ENCODE measurements at regions not wholly inside any gene's neighbourhood (a gene's known extent, or its start where the extent isn't known, plus 50 kb on each side); places are given as distances from the start of the nearest gene placed in this dataset.
"Not testable (repeated sequence)": the region's sequence is repeated elsewhere in the genome, so short reads cannot be mapped to it uniquely, and the experiment has no call there.

- TF ChIP-seq, protein P1, sequence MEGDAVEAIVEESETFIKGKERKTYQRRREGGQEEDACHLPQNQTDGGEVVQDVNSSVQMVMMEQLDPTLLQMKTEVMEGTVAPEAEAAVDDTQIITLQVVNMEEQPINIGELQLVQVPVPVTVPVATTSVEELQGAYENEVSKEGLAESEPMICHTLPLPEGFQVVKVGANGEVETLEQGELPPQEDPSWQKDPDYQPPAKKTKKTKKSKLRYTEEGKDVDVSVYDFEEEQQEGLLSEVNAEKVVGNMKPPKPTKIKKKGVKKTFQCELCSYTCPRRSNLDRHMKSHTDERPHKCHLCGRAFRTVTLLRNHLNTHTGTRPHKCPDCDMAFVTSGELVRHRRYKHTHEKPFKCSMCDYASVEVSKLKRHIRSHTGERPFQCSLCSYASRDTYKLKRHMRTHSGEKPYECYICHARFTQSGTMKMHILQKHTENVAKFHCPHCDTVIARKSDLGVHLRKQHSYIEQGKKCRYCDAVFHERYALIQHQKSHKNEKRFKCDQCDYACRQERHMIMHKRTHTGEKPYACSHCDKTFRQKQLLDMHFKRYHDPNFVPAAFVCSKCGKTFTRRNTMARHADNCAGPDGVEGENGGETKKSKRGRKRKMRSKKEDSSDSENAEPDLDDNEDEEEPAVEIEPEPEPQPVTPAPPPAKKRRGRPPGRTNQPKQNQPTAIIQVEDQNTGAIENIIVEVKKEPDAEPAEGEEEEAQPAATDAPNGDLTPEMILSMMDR (IDR thresholded peaks at IDR 0.05): not testable (repeated sequence)
- TF ChIP-seq EZH2, EZH2phosphoT487 (IDR thresholded peaks at IDR 0.05): not testable (repeated sequence)
Measured at GRCh38 chr2:111452208-111452607, 331.5 kb downstream of the BCL2L11 start.

Measured in neural progenitor cell (in vitro differentiated cells).